ENCODE measurements at regions not wholly inside any gene's neighbourhood (a gene's known extent, or its start where the extent isn't known, plus 50 kb on each side); places are given as distances from the start of the nearest gene placed in this dataset.

DNA sequence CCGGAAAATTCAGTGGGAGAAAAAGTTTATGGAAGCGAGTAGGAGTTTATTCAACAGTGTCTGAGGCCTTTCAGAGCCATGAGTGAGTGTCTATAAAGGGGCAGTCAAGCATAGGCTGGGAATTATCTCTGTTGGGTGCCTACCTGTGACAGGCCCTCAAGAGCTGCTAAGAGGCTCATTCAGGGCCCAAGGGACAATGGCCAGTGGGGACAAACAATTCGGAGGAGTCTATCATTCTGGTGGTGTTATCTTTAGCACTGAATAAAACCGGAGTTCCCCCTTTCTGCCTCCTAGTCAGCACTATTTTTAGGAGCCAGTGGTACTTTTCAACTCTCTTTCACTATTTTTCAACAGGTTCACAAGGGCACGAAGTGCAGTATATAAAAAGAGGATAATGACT, 89.5 kb upstream of the HTATIP2 start:
- Histone ChIP-seq H3K27ac (no peak overlapping the region), H3K27me3 (no peaks in the 10 kb centered on the region), H3K36me3 (ENCODE audit: low read depth, missing control alignments) (no peaks in the 10 kb centered on the region), H3K9me3 (no peaks in the 10 kb centered on the region), H3K4me1 (no peaks in the 10 kb centered on the region), H3K4me3 (no peak overlapping the region)
- no peak for TF ChIP-seq POLR2A (IDR thresholded peaks at IDR 0.05)
- TF ChIP-seq, protein P1, sequence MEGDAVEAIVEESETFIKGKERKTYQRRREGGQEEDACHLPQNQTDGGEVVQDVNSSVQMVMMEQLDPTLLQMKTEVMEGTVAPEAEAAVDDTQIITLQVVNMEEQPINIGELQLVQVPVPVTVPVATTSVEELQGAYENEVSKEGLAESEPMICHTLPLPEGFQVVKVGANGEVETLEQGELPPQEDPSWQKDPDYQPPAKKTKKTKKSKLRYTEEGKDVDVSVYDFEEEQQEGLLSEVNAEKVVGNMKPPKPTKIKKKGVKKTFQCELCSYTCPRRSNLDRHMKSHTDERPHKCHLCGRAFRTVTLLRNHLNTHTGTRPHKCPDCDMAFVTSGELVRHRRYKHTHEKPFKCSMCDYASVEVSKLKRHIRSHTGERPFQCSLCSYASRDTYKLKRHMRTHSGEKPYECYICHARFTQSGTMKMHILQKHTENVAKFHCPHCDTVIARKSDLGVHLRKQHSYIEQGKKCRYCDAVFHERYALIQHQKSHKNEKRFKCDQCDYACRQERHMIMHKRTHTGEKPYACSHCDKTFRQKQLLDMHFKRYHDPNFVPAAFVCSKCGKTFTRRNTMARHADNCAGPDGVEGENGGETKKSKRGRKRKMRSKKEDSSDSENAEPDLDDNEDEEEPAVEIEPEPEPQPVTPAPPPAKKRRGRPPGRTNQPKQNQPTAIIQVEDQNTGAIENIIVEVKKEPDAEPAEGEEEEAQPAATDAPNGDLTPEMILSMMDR (IDR thresholded peaks at IDR 0.05), result no peak
- intact Hi-C loops (cut with DNase I; ENCODE audit: low total_unique reads), result no loop called here
- WGBS, 2 donors, result 67 to 71% methylated on average over 5 of the region's 5 CpGs
- DNase-seq, result no peak

DNA sequence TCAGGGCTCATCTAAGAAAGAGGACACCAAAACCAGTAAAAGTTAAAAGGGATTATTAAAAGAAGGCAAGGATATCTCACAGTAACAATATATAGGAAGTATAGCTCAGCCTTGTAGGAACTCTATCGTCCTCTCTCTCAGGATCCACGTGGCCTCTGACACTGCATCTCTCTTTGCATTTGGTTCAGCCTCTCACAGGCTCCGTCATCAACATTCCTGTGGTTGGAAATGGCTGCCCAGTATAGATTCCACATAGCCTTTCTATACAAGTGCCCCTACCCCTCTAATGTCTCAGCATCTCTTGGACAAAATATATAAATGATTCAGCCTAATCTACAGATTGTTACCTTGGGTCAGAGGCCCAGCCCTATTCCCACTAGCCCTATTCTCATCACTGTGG, 101.3 kb upstream of the DBX1 start:
- no peak for TF ChIP-seq POLR2A (IDR thresholded peaks at IDR 0.05)
- TF ChIP-seq, protein P1 (IDR thresholded peaks at IDR 0.05), result no peak
- no peaks in the 10 kb centered on the region for H3K36me3 ChIP-seq (ENCODE audit: low read depth, missing control alignments)
- intact Hi-C loops (cut with DNase I; ENCODE audit: low total_unique reads), result no loop called here
- no peak for DNase-seq
- H3K27me3 ChIP-seq, result no peaks in the 10 kb centered on the region
- no peak overlapping the region for H3K4me3 ChIP-seq
- H3K27ac ChIP-seq, result no peak overlapping the region
- H3K4me1 ChIP-seq, result no peaks in the 10 kb centered on the region
- no peaks in the 10 kb centered on the region for H3K9me3 ChIP-seq
- 70 to 85% methylated on average over 3 of the region's 3 CpGs for WGBS, 2 donors

DNA sequence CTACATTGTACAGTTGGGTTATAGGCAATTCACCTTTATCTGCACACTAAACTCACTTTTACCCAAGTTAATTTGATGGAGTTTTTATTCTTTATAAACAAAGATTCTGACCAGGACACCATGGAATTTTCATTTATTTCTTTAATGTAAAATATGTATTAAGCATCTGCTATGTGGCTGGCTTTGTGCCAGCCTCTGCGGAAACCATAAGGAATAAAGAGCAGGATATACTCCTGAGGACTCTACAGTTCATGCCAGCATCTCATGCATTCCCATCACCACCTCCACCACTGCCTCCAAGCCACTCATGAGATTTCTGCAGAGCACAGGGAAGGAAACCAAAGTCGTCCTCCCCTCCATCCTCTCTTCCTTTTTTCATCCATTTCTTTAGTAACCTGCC, 100.0 kb upstream of the DBX1 start:
- intact Hi-C loops (cut with DNase I; ENCODE audit: low total_unique reads), result no loop called here
- Histone ChIP-seq H3K27me3 (no peaks in the 10 kb centered on the region), H3K9me3 (no peaks in the 10 kb centered on the region), H3K36me3 (ENCODE audit: low read depth, missing control alignments) (no peaks in the 10 kb centered on the region), H3K27ac (no peak overlapping the region), H3K4me1 (no peaks in the 10 kb centered on the region), H3K4me3 (no peak overlapping the region)
- no peak for DNase-seq
- TF ChIP-seq, protein P1 (IDR thresholded peaks at IDR 0.05), result no peak
- TF ChIP-seq POLR2A (IDR thresholded peaks at IDR 0.05), result no peak
- WGBS, 2 donors, result 61 to 82% methylated on average over 2 of the region's 2 CpGs

DNA sequence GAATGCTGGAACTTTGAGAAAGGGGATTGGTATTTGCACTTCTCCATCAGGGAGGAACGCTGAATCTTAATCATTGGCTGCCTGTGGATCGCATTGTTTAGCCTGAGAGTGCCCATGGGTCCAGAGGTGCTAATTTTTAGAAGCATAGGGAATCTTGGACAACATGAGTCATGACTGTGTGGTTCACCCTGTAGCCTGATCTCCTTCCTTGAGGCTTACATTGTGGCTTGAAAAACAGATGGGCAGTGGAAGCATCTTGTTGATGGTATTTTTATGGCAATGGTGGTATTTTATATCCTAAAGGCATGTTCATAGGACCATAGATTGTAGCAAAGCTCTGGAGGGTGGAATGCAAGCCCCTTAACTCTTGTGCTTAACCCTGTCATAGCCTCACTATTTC, 99.2 kb upstream of the DBX1 start:
- WGBS, 2 donors, result 86 to 95% methylated on average over 2 of the region's 2 CpGs
- intact Hi-C loops (cut with DNase I; ENCODE audit: low total_unique reads), result no loop called here

DNA sequence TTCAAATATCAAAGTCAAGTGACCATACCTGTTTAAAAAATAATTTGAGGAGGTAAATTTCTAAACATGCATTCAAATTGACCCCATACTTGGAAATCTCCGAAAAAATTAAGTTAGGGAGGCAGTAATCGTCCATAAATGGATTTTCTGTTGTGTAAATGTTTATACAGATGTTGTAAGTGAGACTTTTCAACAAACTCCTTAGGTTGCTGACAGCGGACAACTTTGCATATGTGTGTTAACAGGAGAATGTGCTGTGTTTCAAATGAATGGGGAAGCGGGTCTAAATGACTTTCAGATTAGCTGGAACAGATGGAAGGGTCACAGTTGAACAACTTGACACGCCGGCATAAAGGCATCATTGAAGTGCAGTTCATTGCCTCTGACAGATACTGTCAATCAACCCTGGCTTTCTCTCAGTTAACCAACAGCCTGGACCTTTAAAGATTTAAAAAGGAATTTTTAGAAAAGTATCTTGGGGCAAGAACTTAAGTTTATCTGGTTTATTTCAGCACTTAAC, 98.2 kb upstream of the DBX1 start:
- no peak for DNase-seq
- no peaks in the 10 kb centered on the region for H3K27me3 ChIP-seq
- H3K9me3 ChIP-seq, result no peaks in the 10 kb centered on the region
- H3K4me1 ChIP-seq, result no peaks in the 10 kb centered on the region
- TF ChIP-seq, protein P1 (IDR thresholded peaks at IDR 0.05), result no peak
- TF ChIP-seq POLR2A (IDR thresholded peaks at IDR 0.05), result no peak
- no peak overlapping the region for H3K27ac ChIP-seq
- H3K4me3 ChIP-seq, result no peak overlapping the region
- H3K36me3 ChIP-seq (ENCODE audit: low read depth, missing control alignments), result no peaks in the 10 kb centered on the region
- intact Hi-C loops (cut with DNase I; ENCODE audit: low total_unique reads), result no loop called here
- 70 to 79% methylated on average over 6 of the region's 6 CpGs for WGBS, 2 donors

More for the DNA sequence above, 99.2 kb upstream of the DBX1 start:
- Histone ChIP-seq H3K4me1 (no peaks in the 10 kb centered on the region), H3K27me3 (no peaks in the 10 kb centered on the region), H3K4me3 (no peak overlapping the region), H3K36me3 (ENCODE audit: low read depth, missing control alignments) (no peaks in the 10 kb centered on the region), H3K27ac (no peak overlapping the region), H3K9me3 (no peaks in the 10 kb centered on the region)
- no peak for DNase-seq
- TF ChIP-seq POLR2A (IDR thresholded peaks at IDR 0.05), result no peak
